DOHH2 (cell line): ENCODE measurements at regions not wholly inside any gene's neighbourhood (a gene's known extent, or its start where the extent isn't known, plus 50 kb on each side); places are given as distances from the start of the nearest gene placed in this dataset.
"Not testable (repeated sequence)": the region's sequence is repeated elsewhere in the genome, so short reads cannot be mapped to it uniquely, and the experiment has no call there.

Experiments
- EZH2phosphoT487 ChIP-seq: fragments of 200-600 bp; sonication (generic); IDR thresholded peaks from 2 replicates; pipeline ENCODE4 v1.6.1; 2017; ENCODE audit warnings: borderline replicate concordance, mild to moderate bottlenecking, antibody characterized with exemption, low read length, moderate library complexity, mixed read lengths
- TF ChIP-seq, protein P1 (sequence below): fragments of 200-600 bp; sonication (generic); IDR thresholded peaks from one replicate; pipeline ENCODE4 v1.5.1; 2014; ENCODE audit warnings: antibody characterized with exemption, mild to moderate bottlenecking, low read depth, low read length; ENCODE audit not compliant: poor library complexity, severe bottlenecking

DNA sequence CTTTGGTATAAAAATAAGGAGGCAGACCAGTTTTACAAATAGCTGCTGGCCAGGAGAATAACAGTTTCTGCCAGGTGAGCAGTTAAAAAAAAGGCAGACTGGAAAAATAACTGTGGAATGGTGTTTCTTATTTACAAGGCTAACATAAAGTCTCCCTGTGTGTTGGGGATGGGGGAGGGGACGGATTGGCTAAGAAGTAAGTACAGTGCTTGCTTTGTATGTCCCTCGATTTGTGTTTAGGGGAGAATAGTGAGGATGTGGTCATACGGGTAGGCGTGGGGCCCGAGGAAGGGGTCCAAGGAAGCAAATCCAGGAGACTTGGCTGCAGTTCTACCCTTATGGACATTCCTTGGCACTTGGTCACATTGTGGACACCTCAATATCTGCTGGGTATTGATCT, 58.1 kb downstream of the SRGAP2 start:
- TF ChIP-seq, protein P1, sequence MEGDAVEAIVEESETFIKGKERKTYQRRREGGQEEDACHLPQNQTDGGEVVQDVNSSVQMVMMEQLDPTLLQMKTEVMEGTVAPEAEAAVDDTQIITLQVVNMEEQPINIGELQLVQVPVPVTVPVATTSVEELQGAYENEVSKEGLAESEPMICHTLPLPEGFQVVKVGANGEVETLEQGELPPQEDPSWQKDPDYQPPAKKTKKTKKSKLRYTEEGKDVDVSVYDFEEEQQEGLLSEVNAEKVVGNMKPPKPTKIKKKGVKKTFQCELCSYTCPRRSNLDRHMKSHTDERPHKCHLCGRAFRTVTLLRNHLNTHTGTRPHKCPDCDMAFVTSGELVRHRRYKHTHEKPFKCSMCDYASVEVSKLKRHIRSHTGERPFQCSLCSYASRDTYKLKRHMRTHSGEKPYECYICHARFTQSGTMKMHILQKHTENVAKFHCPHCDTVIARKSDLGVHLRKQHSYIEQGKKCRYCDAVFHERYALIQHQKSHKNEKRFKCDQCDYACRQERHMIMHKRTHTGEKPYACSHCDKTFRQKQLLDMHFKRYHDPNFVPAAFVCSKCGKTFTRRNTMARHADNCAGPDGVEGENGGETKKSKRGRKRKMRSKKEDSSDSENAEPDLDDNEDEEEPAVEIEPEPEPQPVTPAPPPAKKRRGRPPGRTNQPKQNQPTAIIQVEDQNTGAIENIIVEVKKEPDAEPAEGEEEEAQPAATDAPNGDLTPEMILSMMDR = not testable (repeated sequence)
- not testable (repeated sequence) for TF ChIP-seq EZH2phosphoT487
